Panc1 (cell line): ENCODE measurements at regions not wholly inside any gene's neighbourhood (a gene's known extent, or its start where the extent isn't known, plus 50 kb on each side); places are given as distances from the start of the nearest gene placed in this dataset.

Experiments
- ATAC-seq: fragments of 200-7000 bp; cut with Tn5 transposase; 2 replicates; pipeline ENCODE4 v1.9.1; 2020; ENCODE audit warnings: mild to moderate bottlenecking, moderate library complexity
- BruUV-seq: library from RNA; stranded (reverse); fragments of 400-500 nt; replicated peaks from 2 replicates; lab custom pipeline; 2021; lab: Mats Ljungman, UMichigan
- CTCF ChIA-PET: fragments of 300-600 bp; sonication (Branson Sonifier 250); formaldehyde crosslinking; loops from one replicate; lab custom pipeline; 2022; ENCODE audit warnings: antibody characterized with exemption; lab: Charles Lee
- POLR2A ChIA-PET: fragments of 300-600 bp; sonication (Branson Sonifier 250); formaldehyde crosslinking; loops from one replicate; lab custom pipeline; 2022; ENCODE audit warnings: antibody characterized with exemption; lab: Charles Lee
- DNase-seq: peaks from one replicate; pipeline ENCODE4 v3.0.0-alpha.2; 2010; ENCODE audit warnings: low read depth, low spot score
- H3K27ac ChIP-seq: 2 replicates; pipeline ENCODE4 v1.5.1; 2011; ENCODE audit warnings: mild to moderate bottlenecking, low read length, inconsistent platforms
- H3K27me3 ChIP-seq: fragments of 200-500 bp; sonication (Bioruptor generic); 2 replicates; pipeline ENCODE4 v1.6.0; 2014; ENCODE audit warnings: low read length, inconsistent platforms; ENCODE audit not compliant: control insufficient read depth, insufficient read depth
- H3K36me3 ChIP-seq: fragments of 200-500 bp; sonication (Bioruptor generic); 2 replicates; pipeline ENCODE4 v1.5.1; 2014; ENCODE audit warnings: inconsistent platforms, mild to moderate bottlenecking, low read length, moderate library complexity; ENCODE audit not compliant: control insufficient read depth, insufficient read depth
- H3K4me1 ChIP-seq: 2 replicates; pipeline ENCODE4 v1.5.1; 2011; ENCODE audit warnings: inconsistent platforms, mild to moderate bottlenecking, low read length, moderate library complexity; ENCODE audit not compliant: control insufficient read depth, insufficient read depth
- H3K4me3 ChIP-seq, 2 experiments: 2 replicates each; pipeline ENCODE4 v1.5.1; 2011 to 2012; ENCODE audit warnings: low read depth in 2 of 2, low read length in 2 of 2, mild to moderate bottlenecking in 2 of 2, inconsistent platforms in 1 of 2, moderate library complexity in 1 of 2
- H3K9me3 ChIP-seq: fragments of 200-500 bp; sonication (Bioruptor generic); 2 replicates; pipeline ENCODE4 v1.5.1; 2014; ENCODE audit warnings: low read depth, mild to moderate bottlenecking, inconsistent platforms, low read length, moderate library complexity; ENCODE audit not compliant: control insufficient read depth, insufficient read depth
- POLR2AphosphoS5 ChIP-seq: IDR thresholded peaks from 2 replicates; pipeline ENCODE4 v1.6.1; 2012; ENCODE audit warnings: mild to moderate bottlenecking, low read depth, low read length, moderate library complexity
- SIN3A ChIP-seq: IDR thresholded peaks from 2 replicates; pipeline ENCODE4 v1.6.1; 2012; ENCODE audit warnings: low read depth, mild to moderate bottlenecking, low read length, moderate library complexity, borderline replicate concordance; ENCODE audit not compliant: insufficient read depth
- TCF7L2 ChIP-seq: IDR thresholded peaks from 2 replicates; pipeline ENCODE4 v1.6.1; 2011; ENCODE audit warnings: mild to moderate bottlenecking, low read depth, low read length, inconsistent platforms
- in situ Hi-C: cut with HindIII; loops from 2 replicates; pipeline ENCODE4 v1.10.0; 2016; ENCODE audit warnings: low sequenced_read_pairs, low pct_unique_long_range_greater_than_20kb
- intact Hi-C: fragments of 100-400 bp; cut with micrococcal nuclease; formaldehyde crosslinking; loops from one replicate; pipeline ENCODE4 v1.10.0; 2022; ENCODE audit not compliant: unreplicated experiment
- TF ChIP-seq, protein P1 (sequence below), 2 experiments: IDR thresholded peaks; 2 replicates each; pipeline ENCODE4 v1.6.1; 2011 to 2012; ENCODE audit warnings: low read depth in 2 of 2, control low read depth in 1 of 2, low read length in 1 of 2, mild to moderate bottlenecking in 1 of 2, moderate library complexity in 1 of 2; ENCODE audit not compliant: insufficient read depth in 1 of 2
- TF ChIP-seq, protein P2 (sequence below): fragments of 450-650 bp; IDR thresholded peaks from 2 replicates; pipeline ENCODE4 v1.5.1; 2017; ENCODE audit warnings: mild to moderate bottlenecking

DNA sequence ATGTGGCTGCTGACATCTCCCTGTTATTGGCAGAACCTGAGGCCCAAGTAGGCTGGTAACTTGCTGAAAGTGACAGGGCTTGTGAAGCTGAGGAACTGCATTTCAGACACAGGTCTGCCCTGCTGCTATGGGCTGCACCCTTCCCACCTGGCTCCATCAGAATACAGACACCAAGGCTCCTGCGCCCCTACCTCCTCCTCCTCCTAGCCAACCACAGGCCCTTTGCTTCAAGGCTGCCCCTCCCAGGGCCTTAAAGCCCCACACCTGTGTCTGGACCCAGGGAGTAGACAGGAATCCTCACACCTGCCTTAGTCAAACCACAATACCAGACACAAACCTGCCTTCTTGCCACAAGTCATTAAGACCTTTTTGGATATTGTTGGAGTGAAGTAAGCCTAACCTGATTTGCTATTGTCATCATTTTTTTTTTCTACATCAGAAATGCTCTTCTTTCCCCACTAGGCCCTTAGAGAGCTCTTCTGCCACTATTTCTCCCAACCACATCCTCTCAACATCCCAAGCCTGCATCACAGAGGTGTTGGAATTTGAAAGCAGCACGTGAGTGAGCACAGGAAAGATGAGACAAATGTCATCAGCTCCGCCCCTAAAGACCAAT lies 489.7 kb downstream of the EIPR1 start:
- ChIA-PET POLR2A (no interaction called here), CTCF (no interaction called here)
- in situ Hi-C loops (no loop called here), intact Hi-C loops (no loop called here)
- Histone ChIP-seq H3K36me3 (no peaks in the 10 kb centered on the region), H3K9me3 (no peaks in the 10 kb centered on the region), H3K4me1 (no peaks in the 10 kb centered on the region), H3K4me3 (no peak overlapping the region), H3K27me3 (peaks cover 6% of the 10 kb centered on the region; the same call in 1 of the 2 replicates), H3K27ac (no peak overlapping the region)
- TF ChIP-seq TCF7L2 (no peak), POLR2AphosphoS5 (no peak), SIN3A (no peak)
- TF ChIP-seq, protein P1, sequence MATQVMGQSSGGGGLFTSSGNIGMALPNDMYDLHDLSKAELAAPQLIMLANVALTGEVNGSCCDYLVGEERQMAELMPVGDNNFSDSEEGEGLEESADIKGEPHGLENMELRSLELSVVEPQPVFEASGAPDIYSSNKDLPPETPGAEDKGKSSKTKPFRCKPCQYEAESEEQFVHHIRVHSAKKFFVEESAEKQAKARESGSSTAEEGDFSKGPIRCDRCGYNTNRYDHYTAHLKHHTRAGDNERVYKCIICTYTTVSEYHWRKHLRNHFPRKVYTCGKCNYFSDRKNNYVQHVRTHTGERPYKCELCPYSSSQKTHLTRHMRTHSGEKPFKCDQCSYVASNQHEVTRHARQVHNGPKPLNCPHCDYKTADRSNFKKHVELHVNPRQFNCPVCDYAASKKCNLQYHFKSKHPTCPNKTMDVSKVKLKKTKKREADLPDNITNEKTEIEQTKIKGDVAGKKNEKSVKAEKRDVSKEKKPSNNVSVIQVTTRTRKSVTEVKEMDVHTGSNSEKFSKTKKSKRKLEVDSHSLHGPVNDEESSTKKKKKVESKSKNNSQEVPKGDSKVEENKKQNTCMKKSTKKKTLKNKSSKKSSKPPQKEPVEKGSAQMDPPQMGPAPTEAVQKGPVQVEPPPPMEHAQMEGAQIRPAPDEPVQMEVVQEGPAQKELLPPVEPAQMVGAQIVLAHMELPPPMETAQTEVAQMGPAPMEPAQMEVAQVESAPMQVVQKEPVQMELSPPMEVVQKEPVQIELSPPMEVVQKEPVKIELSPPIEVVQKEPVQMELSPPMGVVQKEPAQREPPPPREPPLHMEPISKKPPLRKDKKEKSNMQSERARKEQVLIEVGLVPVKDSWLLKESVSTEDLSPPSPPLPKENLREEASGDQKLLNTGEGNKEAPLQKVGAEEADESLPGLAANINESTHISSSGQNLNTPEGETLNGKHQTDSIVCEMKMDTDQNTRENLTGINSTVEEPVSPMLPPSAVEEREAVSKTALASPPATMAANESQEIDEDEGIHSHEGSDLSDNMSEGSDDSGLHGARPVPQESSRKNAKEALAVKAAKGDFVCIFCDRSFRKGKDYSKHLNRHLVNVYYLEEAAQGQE (IDR thresholded peaks at IDR 0.05; ENCODE audit: insufficient read depth in 1 of 2, low read depth in 2 of 2, low read length in 1 of 2), result no peak
- TF ChIP-seq, protein P2, sequence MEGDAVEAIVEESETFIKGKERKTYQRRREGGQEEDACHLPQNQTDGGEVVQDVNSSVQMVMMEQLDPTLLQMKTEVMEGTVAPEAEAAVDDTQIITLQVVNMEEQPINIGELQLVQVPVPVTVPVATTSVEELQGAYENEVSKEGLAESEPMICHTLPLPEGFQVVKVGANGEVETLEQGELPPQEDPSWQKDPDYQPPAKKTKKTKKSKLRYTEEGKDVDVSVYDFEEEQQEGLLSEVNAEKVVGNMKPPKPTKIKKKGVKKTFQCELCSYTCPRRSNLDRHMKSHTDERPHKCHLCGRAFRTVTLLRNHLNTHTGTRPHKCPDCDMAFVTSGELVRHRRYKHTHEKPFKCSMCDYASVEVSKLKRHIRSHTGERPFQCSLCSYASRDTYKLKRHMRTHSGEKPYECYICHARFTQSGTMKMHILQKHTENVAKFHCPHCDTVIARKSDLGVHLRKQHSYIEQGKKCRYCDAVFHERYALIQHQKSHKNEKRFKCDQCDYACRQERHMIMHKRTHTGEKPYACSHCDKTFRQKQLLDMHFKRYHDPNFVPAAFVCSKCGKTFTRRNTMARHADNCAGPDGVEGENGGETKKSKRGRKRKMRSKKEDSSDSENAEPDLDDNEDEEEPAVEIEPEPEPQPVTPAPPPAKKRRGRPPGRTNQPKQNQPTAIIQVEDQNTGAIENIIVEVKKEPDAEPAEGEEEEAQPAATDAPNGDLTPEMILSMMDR, result no peak
- no TSS peak for BruUV-seq
- ATAC-seq, result no peak
- DNase-seq, result no peak

DNA sequence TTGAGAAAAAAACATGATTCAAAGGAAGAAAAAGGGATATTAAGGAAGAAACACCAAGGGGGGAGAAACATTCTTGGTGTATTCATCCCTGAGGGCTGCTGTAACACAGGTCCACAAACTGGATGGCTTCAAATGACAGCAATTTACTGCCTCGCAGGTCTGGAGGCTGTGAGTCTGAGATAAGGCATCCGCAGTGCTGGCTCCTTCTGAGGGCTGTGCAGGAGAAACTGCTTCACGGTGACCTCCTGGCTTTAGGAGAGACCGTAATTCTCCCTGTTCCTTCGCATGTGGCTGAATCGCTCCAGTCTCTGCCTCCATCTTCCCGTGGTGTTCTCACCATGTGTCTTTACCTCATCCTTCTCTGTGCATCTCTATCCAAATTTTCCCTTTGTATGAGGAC lies 490.7 kb downstream of the EIPR1 start:
- no TSS peak for BruUV-seq
- Histone ChIP-seq H3K36me3 (no peaks in the 10 kb centered on the region), H3K9me3 (no peaks in the 10 kb centered on the region; the same call in 1 of the 2 replicates), H3K27ac (no peak overlapping the region), H3K4me1 (no peaks in the 10 kb centered on the region), H3K27me3 (peaks cover 6% of the 10 kb centered on the region; the same call in 1 of the 2 replicates), H3K4me3 (no peak overlapping the region)
- CTCF ChIA-PET, result no interaction called here
- TF ChIP-seq TCF7L2 (no peak), SIN3A (no peak), POLR2AphosphoS5 (no peak)
- TF ChIP-seq, protein P1 (IDR thresholded peaks at IDR 0.05; ENCODE audit: insufficient read depth in 1 of 2, low read depth in 2 of 2, low read length in 1 of 2), result no peak
- TF ChIP-seq, protein P2, result no peak
- ATAC-seq, result no peak
- no peak for DNase-seq
- POLR2A ChIA-PET, result no interaction called here
- in situ Hi-C loops, result no loop called here
- intact Hi-C loops, result no loop called here
